ENCODE measurements at regions not wholly inside any gene's neighbourhood (a gene's known extent, or its start where the extent isn't known, plus 50 kb on each side); places are given as distances from the start of the nearest gene placed in this dataset.

DNA sequence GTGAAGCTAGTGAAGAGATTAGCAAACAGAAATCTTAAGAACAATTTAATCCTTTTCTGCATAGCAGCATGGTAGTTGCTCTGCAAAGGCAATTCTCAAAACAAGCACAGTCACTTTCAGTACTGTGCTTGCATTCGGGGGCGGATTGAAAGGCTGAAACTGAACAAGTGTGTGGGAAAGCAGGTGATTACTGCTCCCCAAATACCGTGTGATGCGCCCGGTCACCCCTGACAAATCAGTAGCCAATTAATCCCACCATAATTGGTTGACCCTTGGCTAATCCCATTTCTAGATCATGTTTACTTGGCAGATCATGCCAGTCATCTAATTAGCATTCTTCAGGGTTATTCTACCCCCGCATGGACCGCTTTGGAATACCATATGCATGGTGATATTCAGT, 76.5 kb upstream of the ADRB1 start:
- no peak for DNase-seq

- DNase-seq, result no peak
Measured at GRCh38 chr10:113970641-113971040, 73.0 kb upstream of the ADRB1 start.

DNA sequence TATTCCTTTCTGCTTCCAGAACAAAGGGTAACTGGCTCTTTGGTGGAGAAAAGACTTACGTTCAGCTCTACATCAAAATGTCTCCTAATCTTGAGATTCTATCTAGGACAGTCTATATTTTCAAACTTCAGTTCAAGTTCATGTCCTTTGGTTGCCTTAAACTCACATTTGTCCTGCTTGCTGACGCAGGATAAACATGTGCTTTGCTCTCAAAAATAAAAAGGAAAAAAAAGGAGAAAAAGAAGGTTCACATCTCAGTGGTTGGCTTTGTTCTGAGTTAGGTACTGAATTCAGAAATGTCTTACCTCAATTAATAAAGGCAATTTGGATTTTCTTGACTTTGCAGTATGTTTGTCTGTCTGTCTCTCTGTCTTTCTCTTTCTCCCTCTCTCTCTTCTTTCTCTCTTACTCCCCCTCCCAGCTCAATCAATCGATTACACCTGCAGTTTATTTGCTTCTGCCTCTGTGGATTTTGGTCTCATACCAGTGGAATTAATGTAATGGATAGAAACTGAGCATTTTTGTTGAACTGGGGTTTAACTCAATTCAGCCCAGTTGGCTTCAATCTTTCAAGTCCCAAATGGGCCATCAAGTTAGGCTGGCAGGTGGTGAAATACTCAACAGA, 72.2 kb upstream of the ADRB1 start:
- DNase-seq, result no peak

DNA sequence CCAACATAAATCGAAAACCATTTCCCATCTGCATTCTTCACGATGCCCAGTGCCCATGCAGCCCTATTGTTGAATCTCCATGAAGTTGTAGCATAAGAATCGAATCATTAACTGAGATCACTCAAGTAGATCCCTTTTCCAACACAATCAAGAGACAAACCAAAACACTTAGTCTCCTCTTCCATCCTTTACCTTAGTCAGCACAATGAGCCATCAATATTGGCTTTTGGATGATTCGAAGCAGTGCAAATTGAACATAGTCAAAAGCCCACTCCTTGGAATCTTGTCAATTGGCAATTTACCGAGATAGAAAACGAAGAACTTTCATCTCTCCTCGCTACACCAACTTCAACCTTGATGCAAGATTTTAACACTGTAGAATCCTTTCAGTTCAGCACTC, 66.5 kb upstream of the ADRB1 start:
- no peak for DNase-seq

- peak in 1 of 2 experiments; percentile 27 for DNase-seq
Measured at GRCh38 chr10:113978802-113979201, 64.9 kb upstream of the ADRB1 start.

DNA sequence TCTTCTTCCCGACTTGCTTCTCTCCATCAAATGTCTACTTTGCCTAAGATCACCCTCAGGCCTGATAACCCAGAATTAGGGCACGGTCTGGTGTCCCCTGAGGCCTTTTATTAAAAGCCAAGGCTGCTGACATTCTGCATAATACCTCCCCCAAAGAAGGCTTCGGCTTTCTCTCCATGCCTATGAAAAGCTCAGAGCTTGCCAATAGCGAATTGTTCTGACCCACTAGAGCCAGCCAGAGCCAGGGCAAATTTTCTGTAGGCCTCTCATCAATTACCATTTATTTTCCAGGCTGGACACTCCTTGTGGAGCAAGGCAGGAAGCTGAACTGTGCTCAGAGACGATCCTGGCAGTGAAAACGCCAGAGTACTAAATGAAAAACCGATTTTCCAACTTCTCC, 64.3 kb upstream of the ADRB1 start:
- DNase-seq, result no peak

GRCh38 chr10:113980408-113981087, 63.1 kb upstream of the ADRB1 start:
- DNase-seq, result no peak

GRCh38 chr10:113982296-113982695, 61.4 kb upstream of the ADRB1 start:
- no peak for DNase-seq

GRCh38 chr10:113982769-113983168, 60.9 kb upstream of the ADRB1 start:
- peak in 1 of 2 experiments; percentile 35 for DNase-seq

DNA sequence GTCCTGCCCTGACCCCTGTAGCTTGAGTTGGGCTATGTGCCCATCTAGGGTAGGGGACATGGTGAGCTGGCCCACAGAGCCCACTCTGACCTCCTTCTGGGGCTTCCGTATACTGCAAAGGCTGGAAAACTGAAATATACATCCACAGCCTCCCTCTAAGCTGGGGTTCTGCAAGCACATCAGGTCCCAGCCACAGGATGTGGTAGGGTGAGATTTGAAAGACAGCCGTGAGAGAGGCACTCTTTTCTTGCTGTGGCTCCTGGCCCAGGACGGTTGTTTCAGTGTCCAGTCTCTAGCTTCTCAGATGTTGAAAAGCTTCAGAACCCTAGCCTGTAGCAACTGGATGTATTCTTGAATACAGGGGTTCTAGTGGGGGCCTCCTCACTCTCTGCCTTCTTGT, 60.1 kb upstream of the ADRB1 start:
- no peak for DNase-seq

DNA sequence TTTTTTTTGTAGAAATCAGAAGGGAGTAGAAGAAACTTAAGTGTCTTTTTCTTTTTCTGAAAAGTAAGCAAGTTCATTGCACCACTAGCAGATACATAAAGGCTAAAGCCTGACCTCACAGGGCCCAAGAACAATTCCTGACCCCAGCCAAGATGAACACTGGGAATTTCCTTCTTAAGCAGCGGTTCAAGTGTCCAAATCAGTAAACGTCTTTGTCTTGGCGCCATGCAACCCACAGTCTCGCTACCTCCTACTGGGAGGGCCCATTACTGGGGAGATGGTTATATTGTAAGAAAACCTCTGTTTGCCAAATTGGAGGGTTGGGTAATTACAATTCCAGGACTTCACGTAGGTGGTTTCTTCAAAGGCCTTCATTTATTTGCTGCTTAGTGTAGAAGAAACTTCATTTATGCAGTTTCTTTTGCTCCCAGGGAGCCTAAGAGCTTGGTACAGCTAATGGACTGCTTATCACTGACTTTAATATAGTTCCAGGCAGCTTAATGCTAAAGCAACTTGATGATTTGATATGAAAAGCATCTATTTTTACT, 58.3 kb upstream of the ADRB1 start:
- no peak for DNase-seq

GRCh38 chr10:113986316-113986715, 57.4 kb upstream of the ADRB1 start:
- no peak for DNase-seq

GRCh38 chr10:113987156-113987555, 56.5 kb upstream of the ADRB1 start:
- no peak for DNase-seq

DNA sequence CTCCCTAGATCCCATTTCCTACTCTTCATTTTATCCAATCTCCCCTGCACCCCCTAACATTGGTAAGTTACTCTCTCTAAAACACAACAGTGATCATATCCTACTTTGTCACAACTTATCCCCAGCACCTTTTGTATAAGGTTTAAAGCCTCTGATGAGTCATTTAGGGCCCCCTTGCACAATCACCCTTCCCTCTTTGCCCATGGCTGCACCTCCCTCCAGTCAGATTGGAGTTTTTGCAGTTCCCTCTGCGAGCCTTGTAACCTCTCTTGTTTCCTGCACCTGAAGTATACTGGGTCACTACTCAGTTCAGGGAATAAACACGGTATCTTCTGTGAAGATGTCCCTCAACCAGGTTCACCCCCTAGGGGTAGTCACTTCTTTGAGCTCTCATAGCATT, 55.9 kb upstream of the ADRB1 start:
- DNase-seq, result no peak

DNA sequence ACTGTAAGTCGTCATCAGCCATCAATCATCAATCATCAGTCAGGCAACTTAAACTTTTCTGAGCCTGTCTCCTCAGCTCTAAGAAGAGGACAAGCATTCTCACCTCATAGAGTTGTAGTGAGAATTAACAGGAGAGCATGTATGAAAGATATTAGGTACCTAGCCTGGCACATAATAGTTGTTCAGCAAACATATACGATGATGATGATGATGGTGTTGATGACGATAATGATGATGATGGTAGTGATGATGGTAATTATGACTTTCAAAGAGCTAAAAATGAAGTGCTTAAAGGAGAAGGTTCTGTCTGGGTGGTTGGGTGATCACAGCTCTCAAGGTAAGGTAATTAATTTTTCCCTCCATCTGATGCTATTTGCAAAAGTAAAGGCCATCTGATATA, 55.1 kb upstream of the ADRB1 start:
- no peak for DNase-seq

DNA sequence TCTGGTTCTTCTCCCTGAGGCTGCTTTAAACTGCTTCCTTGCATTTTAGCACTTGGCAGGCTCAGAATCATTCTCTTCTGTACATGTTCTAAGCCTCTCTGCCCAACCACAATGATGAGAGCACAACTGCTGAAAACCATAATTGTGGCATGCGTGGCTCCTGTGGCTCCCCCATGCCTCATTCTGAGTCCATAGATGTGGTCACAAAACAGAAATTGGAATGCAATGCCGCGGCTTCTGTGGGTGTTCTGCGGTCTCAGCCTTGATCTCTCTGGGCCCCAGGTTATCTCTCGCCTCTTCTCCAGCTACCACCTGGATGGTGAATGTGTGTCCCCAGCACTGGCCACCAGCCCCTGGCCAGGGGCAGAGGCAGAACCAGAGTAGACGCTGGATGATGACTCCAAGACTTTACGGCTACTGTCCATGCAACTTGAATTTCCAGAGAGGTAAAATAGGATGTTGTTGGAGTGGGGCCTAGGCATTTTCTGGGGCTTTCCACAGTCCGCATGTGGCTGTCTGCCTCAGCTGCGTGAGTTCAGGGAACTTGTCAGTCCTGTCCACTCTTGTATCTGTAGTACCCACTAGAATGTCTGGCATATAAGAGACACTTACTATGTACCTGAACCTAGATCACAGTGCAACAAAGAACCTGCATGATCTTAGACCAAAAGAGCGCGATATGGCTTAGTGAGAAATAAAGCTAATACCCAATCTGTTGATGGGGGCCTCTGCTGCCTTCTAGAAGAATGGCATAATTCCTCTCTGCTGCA, 52.4 kb upstream of the ADRB1 start:
- DNase-seq, result no peak

DNA sequence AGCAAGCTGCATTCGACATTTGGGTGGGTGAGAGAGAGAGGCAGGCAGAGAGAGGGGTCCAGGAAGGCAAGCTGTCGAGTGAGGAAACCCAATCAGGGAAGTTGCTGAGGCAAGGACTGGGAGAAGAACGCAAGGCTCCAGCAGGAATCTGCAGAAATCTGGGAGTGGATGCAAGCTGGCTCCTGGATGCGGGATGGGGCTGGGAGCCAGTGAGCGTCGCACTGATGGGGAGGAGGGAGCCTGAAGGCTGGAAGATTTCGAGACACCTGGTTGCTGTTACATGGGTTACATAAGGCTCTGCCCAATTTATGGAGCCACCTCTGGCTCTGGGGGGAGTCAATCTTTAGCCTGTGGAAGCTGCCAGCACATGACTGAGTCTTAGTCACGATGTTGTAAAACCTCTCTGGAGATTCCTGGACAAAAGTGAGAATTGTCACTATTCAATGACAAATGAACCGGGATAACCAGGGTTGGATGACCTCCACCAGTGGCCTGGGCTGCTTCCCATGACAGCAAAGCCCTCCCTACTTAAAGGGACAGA, 51.1 kb upstream of the ADRB1 start:
- DNase-seq, result no peak

DNA sequence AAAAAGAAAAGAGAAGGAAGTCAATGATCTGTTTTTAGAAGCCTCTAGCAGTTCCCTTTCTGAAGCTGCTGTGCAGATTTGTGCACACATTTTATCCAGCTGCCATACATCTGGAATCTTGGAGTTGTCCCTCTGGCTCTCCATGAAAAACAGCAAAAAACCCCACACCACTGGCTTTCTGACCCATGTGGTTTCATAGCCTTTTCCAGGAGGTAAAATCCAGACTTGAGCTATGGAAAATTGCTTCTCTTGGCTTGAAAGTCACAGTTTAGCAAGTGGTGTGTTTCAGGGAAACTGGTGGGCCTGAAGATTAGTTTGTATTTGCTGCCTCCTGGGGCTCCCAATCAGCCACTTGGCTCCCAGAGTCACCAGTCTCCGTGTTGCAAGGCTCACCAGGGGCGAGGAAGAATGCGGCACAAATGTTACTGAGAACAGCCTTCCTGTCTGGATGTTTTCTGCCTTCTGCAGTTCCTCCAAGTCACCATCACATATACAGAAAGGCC, 50.1 kb upstream of the ADRB1 start:
- no peak for DNase-seq

Data from NCI-H526 (cell line).